OCI-LY1 (cell line): ENCODE measurements at regions not wholly inside any gene's neighbourhood (a gene's known extent, or its start where the extent isn't known, plus 50 kb on each side); places are given as distances from the start of the nearest gene placed in this dataset.

Source experiments
- H2AFZ ChIP-seq: fragments of 200-600 bp; sonication (generic), shearing (Covaris generic); 2 replicates; pipeline ENCODE4 v1.6.0; 2014; ENCODE audit warnings: antibody characterized with exemption, mild to moderate bottlenecking, low read length
- H3F3A ChIP-seq: fragments of 200-600 bp; sonication (generic), shearing (Covaris generic); 2 replicates; pipeline ENCODE4 v1.6.0; 2014; ENCODE audit warnings: mild to moderate bottlenecking, antibody characterized with exemption, low read length, moderate library complexity; ENCODE audit not compliant: insufficient read depth
- H3K27ac ChIP-seq: fragments of 200-600 bp; sonication (generic); 2 replicates; pipeline ENCODE4 v1.5.1; 2014; ENCODE audit warnings: low read length, mixed run types, mild to moderate bottlenecking, low read depth; ENCODE audit not compliant: poor library complexity, severe bottlenecking
- H3K27me3 ChIP-seq: fragments of 200-600 bp; sonication (generic); 2 replicates; pipeline ENCODE4 v1.6.0; 2014; ENCODE audit warnings: antibody characterized with exemption, mild to moderate bottlenecking, low read length, moderate library complexity; ENCODE audit not compliant: insufficient read depth
- H3K36me3 ChIP-seq: fragments of 200-600 bp; sonication (generic); 2 replicates; pipeline ENCODE4 v1.6.1; 2014; ENCODE audit warnings: mild to moderate bottlenecking, antibody characterized with exemption, low read length, moderate library complexity, mixed read lengths; ENCODE audit not compliant: insufficient read depth
- H3K4me1 ChIP-seq: fragments of 200-600 bp; sonication (generic); 2 replicates; pipeline ENCODE4 v1.5.1; 2014; ENCODE audit warnings: mild to moderate bottlenecking, low read length, moderate library complexity; ENCODE audit not compliant: insufficient read depth, severe bottlenecking
- H3K4me2 ChIP-seq: fragments of 200-600 bp; sonication (generic), shearing (Covaris generic); 2 replicates; pipeline ENCODE4 v1.6.1; 2014; ENCODE audit warnings: low read length
- H3K4me3 ChIP-seq: fragments of 200-600 bp; sonication (generic); 2 replicates; pipeline ENCODE4 v1.5.1; 2014; ENCODE audit warnings: low read length, low read depth, mild to moderate bottlenecking, mixed read lengths; ENCODE audit not compliant: poor library complexity, severe bottlenecking
- H3K79me2 ChIP-seq: fragments of 200-600 bp; shearing (Covaris generic); 2 replicates; pipeline ENCODE4 v1.6.1; 2016; ENCODE audit warnings: mixed run types, low read length, mixed read lengths; ENCODE audit not compliant: insufficient read depth
- H3K9ac ChIP-seq: fragments of 200-600 bp; sonication (generic), shearing (Covaris generic); 2 replicates; pipeline ENCODE4 v1.6.1; 2014; ENCODE audit warnings: mild to moderate bottlenecking, low read length, mixed read lengths
- H3K9me2 ChIP-seq: fragments of 200-600 bp; sonication (generic), shearing (Covaris generic); 2 replicates; pipeline ENCODE4 v1.6.1; 2014; ENCODE audit warnings: low read depth, mild to moderate bottlenecking, low read length, mixed read lengths
- H3K9me3 ChIP-seq: fragments of 200-600 bp; shearing (Covaris generic); 2 replicates; pipeline ENCODE4 v1.6.1; 2014; ENCODE audit warnings: low read length, mixed read lengths
- H4K20me1 ChIP-seq: fragments of 200-600 bp; sonication (generic), shearing (Covaris generic); 2 replicates; pipeline ENCODE4 v1.6.0; 2016; ENCODE audit warnings: mild to moderate bottlenecking, low read length; ENCODE audit not compliant: insufficient read depth
- EZH2 ChIP-seq: fragments of 200-600 bp; sonication (generic), shearing (Covaris generic); IDR thresholded peaks from 2 replicates; pipeline ENCODE4 v1.8.0; 2017; ENCODE audit warnings: borderline replicate concordance, mixed run types, mild to moderate bottlenecking, antibody characterized with exemption, low read length, moderate library complexity, mixed read lengths
- TF ChIP-seq, protein P1 (sequence below): fragments of 200-600 bp; sonication (generic), shearing (Covaris generic); IDR thresholded peaks from 2 replicates; pipeline ENCODE4 v1.5.1; 2017; ENCODE audit warnings: mild to moderate bottlenecking, antibody characterized with exemption, low read length, moderate library complexity, mixed read lengths

DNA sequence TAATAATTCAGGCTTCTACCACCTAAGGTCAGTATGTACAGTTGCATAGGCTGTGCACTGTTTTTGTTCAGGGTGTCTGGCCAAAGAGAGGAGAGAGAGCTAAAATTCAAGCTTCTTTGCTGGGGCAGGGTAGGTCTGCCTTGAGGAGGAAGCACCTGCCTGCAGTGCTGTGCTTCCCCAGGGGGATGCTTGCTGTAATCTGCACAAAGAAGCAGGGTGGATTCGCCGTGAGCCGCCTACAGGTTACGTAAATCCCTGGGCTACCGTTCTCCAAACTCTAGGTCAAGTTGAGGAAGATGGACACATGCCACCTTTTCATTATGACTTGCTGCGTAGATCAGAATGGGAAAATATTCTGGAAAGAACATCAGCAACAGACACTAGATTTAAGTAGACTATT lies 543.3 kb downstream of the TNS3 start:
- no peak overlapping the region for H3K27ac ChIP-seq
- H2AFZ ChIP-seq, result no peak overlapping the region
- no peaks in the 10 kb centered on the region for H3K36me3 ChIP-seq
- no peaks in the 10 kb centered on the region for H3K4me1 ChIP-seq
- H3K4me2 ChIP-seq, result no peak overlapping the region
- no peaks in the 10 kb centered on the region for H3K9me3 ChIP-seq
- H4K20me1 ChIP-seq, result no peaks in the 10 kb centered on the region
- no peak overlapping the region for H3K4me3 ChIP-seq
- no peaks in the 10 kb centered on the region for H3K27me3 ChIP-seq
- TF ChIP-seq, protein P1, sequence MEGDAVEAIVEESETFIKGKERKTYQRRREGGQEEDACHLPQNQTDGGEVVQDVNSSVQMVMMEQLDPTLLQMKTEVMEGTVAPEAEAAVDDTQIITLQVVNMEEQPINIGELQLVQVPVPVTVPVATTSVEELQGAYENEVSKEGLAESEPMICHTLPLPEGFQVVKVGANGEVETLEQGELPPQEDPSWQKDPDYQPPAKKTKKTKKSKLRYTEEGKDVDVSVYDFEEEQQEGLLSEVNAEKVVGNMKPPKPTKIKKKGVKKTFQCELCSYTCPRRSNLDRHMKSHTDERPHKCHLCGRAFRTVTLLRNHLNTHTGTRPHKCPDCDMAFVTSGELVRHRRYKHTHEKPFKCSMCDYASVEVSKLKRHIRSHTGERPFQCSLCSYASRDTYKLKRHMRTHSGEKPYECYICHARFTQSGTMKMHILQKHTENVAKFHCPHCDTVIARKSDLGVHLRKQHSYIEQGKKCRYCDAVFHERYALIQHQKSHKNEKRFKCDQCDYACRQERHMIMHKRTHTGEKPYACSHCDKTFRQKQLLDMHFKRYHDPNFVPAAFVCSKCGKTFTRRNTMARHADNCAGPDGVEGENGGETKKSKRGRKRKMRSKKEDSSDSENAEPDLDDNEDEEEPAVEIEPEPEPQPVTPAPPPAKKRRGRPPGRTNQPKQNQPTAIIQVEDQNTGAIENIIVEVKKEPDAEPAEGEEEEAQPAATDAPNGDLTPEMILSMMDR, result no peak
- no peak for TF ChIP-seq EZH2
- no peaks in the 10 kb centered on the region for H3K79me2 ChIP-seq
- H3K9ac ChIP-seq, result no peak overlapping the region
- no peaks in the 10 kb centered on the region for H3F3A ChIP-seq
- no peaks in the 10 kb centered on the region for H3K9me2 ChIP-seq

DNA sequence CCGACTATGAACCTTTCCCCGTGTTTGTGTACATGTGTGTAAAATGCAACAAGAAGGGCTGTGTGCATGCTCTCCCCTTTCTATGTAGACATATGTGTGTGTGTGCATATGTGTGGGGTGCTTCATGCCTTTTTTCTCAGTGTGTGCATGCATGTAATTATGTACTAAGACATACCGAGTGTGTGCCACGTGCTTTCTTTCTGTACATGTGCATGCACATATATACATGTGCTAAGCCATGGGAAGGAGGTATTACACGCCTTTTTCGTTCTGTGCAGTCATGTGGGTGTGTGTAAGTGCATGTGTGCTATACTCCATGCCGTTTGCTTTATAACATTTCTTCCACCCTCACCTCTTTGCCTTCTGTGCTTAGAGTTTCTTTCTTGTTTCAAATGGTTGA lies 544.3 kb downstream of the TNS3 start:
- no peak overlapping the region for H3K4me2 ChIP-seq
- no peak overlapping the region for H2AFZ ChIP-seq
- no peaks in the 10 kb centered on the region for H3K9me2 ChIP-seq
- H3K4me3 ChIP-seq, result no peak overlapping the region
- no peaks in the 10 kb centered on the region for H4K20me1 ChIP-seq
- H3K79me2 ChIP-seq, result no peaks in the 10 kb centered on the region
- no peaks in the 10 kb centered on the region for H3K9me3 ChIP-seq
- H3K27ac ChIP-seq, result no peak overlapping the region
- no peaks in the 10 kb centered on the region for H3K4me1 ChIP-seq
- H3F3A ChIP-seq, result no peaks in the 10 kb centered on the region
- H3K9ac ChIP-seq, result no peak overlapping the region
- TF ChIP-seq, protein P1, result no peak
- TF ChIP-seq EZH2, result no peak
- H3K36me3 ChIP-seq, result no peaks in the 10 kb centered on the region
- no peaks in the 10 kb centered on the region for H3K27me3 ChIP-seq

DNA sequence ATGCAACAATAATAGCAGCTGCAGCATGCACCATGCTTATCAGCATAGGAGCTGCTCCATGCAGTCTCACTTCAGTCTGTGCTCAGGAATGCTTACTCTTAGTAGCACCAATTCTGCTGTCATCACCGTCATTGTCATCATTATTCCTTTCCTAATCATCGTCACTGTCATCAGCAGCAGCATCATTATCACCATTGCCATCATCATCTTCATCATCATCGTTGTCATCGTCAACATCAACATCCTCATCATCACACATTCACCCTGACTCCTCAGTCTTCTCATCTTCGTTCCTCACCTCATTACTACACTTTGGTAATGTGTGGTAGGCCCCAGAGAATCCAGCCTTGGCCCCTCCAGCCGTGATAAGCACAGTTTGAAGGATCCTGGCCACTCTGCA lies 545.0 kb downstream of the TNS3 start:
- Histone ChIP-seq H3K9me3 (no peaks in the 10 kb centered on the region), H3F3A (no peaks in the 10 kb centered on the region), H3K9ac (no peak overlapping the region), H3K27ac (no peak overlapping the region), H3K27me3 (no peaks in the 10 kb centered on the region), H3K79me2 (no peaks in the 10 kb centered on the region), H3K9me2 (no peaks in the 10 kb centered on the region), H3K4me2 (no peak overlapping the region), H3K4me1 (no peaks in the 10 kb centered on the region), H3K4me3 (no peak overlapping the region), H4K20me1 (no peaks in the 10 kb centered on the region), H2AFZ (no peak overlapping the region), H3K36me3 (no peaks in the 10 kb centered on the region)
- no peak for TF ChIP-seq EZH2
- TF ChIP-seq, protein P1, result no peak
